ENCODE measurements at regions not wholly inside any gene's neighbourhood (a gene's known extent, or its start where the extent isn't known, plus 50 kb on each side); places are given as distances from the start of the nearest gene placed in this dataset.

DNA sequence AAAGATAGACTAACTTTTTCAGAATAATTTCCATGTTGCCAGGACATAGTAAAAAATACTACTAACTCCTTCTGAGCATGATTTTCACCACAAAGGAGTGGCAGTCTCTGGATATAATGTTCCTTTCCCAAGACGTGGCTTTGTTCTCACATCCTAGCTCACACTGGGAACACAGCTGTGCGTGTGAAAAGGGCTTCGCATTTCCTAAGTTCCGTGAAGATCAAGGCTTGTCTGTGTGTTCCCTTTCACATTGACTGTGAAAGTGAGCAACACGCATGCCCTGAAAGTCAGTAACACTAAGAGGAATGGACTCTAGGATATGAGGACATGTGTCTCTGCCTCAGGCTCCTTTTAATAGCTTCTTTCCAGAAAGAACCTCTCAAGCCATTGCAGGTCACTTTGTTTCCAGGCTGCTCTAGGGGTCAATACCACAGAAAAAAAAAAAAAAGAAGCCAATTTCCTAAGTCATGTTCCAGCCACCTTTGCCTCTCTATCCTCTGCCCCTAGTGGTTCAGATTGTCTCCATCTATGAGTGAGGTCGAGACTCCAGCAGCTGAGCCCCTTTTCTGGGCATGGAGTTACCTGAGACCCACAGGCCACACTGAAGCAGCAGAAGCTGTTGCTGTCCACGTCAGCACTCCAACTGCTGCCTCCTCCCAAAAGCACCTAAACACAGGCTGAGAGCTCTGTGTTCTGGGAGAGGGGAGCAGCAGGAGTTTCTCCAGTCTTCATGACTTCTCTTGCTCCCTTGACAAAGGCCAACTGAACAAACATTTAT is 355.9 kb downstream of the RSL24D1 start:
- TF ChIP-seq GATA2 (IDR thresholded peaks at IDR 0.05; ENCODE audit: low read depth, low read length) (no peak), GATA3 (IDR thresholded peaks at IDR 0.05; ENCODE audit: low read depth, low read length) (no peak)

Measured in SH-SY5Y (cell line).